ENCODE measurements at regions not wholly inside any gene's neighbourhood (a gene's known extent, or its start where the extent isn't known, plus 50 kb on each side); places are given as distances from the start of the nearest gene placed in this dataset.

- DNase-seq: no peak
Measured at GRCh38 chr6:139486476-139486799, 112.0 kb upstream of the CITED2 start.

- no peak for DNase-seq
Measured at GRCh38 chr6:139485742-139486475, 111.5 kb upstream of the CITED2 start.

GRCh38 chr6:139485185-139485584, 110.7 kb upstream of the CITED2 start:
- no peak for DNase-seq

GRCh38 chr6:139483079-139483478, 108.6 kb upstream of the CITED2 start:
- DNase-seq: no peak

- no peak for DNase-seq
Measured at GRCh38 chr6:139482287-139482686, 107.8 kb upstream of the CITED2 start.

- no peak for DNase-seq
Measured at GRCh38 chr6:139480356-139481165, 106.1 kb upstream of the CITED2 start.

GRCh38 chr6:139479433-139480222, 105.2 kb upstream of the CITED2 start:
- DNase-seq: no peak

GRCh38 chr6:139475646-139476045, 101.2 kb upstream of the CITED2 start:
- DNase-seq: no peak

- DNase-seq: no peak
Measured at GRCh38 chr6:139475241-139475640, 100.8 kb upstream of the CITED2 start.

- no peak for DNase-seq
Measured at GRCh38 chr6:139474145-139475108, 100.0 kb upstream of the CITED2 start.

GRCh38 chr6:139473731-139474130, 99.3 kb upstream of the CITED2 start:
- DNase-seq: no peak

- no peak for DNase-seq
Measured at GRCh38 chr6:139473231-139473701, 98.8 kb upstream of the CITED2 start.

GRCh38 chr6:139472351-139473015, 98.0 kb upstream of the CITED2 start:
- no peak for DNase-seq

GRCh38 chr6:139470997-139471396, 96.5 kb upstream of the CITED2 start:
- DNase-seq: no peak

- DNase-seq: no peak
Measured at GRCh38 chr6:139468178-139468819, 93.9 kb upstream of the CITED2 start.

GRCh38 chr6:139457476-139457875, 83.0 kb upstream of the CITED2 start:
- DNase-seq: no peak

- DNase-seq: no peak
Measured at GRCh38 chr6:139452148-139452876, 77.9 kb upstream of the CITED2 start.

GRCh38 chr6:139449611-139450000, 75.2 kb upstream of the CITED2 start:
- no peak for DNase-seq

- no peak for DNase-seq
Measured at GRCh38 chr6:139448998-139449610, 74.7 kb upstream of the CITED2 start.

GRCh38 chr6:139448051-139448649, 73.7 kb upstream of the CITED2 start:
- no peak for DNase-seq
